Endometrium (tissue), 2 donors: ENCODE measurements at regions not wholly inside any gene's neighbourhood (a gene's known extent, or its start where the extent isn't known, plus 50 kb on each side); places are given as distances from the start of the nearest gene placed in this dataset.
A peak's percentile ranks its signal among the peaks of the same experiment; 100 is the strongest.

Source experiments
- FAIRE-seq: peaks from 2 replicates; lab custom pipeline; 2012; peaks lifted over from hg19 to GRCh38; lab: Jason Lieb, UNC
- donor health status: control.
- donor health status: control.

GRCh38 chr2:234247453-234248180 lies 197.1 kb downstream of the SPP2 start:
- FAIRE-seq, result no peak

GRCh38 chr2:234245945-234246344 lies 195.4 kb downstream of the SPP2 start:
- FAIRE-seq, result no peak

- no peak for FAIRE-seq
Measured at GRCh38 chr2:234243871-234244565, 193.5 kb downstream of the SPP2 start.

- no peak for FAIRE-seq
Measured at GRCh38 chr2:234242459-234242836, 191.9 kb downstream of the SPP2 start.

- no peak for FAIRE-seq
Measured at GRCh38 chr2:234241656-234242458, 191.4 kb downstream of the SPP2 start.

- no peak for FAIRE-seq
Measured at GRCh38 chr2:234240917-234241316, 190.4 kb downstream of the SPP2 start.

GRCh38 chr2:234235191-234235590 lies 184.7 kb downstream of the SPP2 start:
- no peak for FAIRE-seq

GRCh38 chr2:234231460-234231859 lies 181.0 kb downstream of the SPP2 start:
- no peak for FAIRE-seq

GRCh38 chr2:234219046-234219310 lies 168.5 kb downstream of the SPP2 start:
- FAIRE-seq, result no peak

GRCh38 chr2:234218266-234219045 lies 168.0 kb downstream of the SPP2 start:
- no peak for FAIRE-seq

GRCh38 chr2:234212534-234212933 lies 162.0 kb downstream of the SPP2 start:
- no peak for FAIRE-seq

GRCh38 chr2:234211797-234212196 lies 161.3 kb downstream of the SPP2 start:
- FAIRE-seq, result no peak

- FAIRE-seq, result no peak
Measured at GRCh38 chr2:234206738-234207137, 156.2 kb downstream of the SPP2 start.

- peak; percentile 77 for FAIRE-seq
Measured at GRCh38 chr2:234204480-234204879, 154.0 kb downstream of the SPP2 start.

- no peak for FAIRE-seq
Measured at GRCh38 chr2:234203135-234203984, 152.9 kb downstream of the SPP2 start.

- FAIRE-seq, result no peak
Measured at GRCh38 chr2:234202601-234203000, 152.1 kb downstream of the SPP2 start.

- no peak for FAIRE-seq
Measured at GRCh38 chr2:234199996-234200395, 149.5 kb downstream of the SPP2 start.

- no peak for FAIRE-seq
Measured at GRCh38 chr2:234198976-234199375, 148.5 kb downstream of the SPP2 start.

GRCh38 chr2:234195516-234195915 lies 145.0 kb downstream of the SPP2 start:
- no peak for FAIRE-seq

GRCh38 chr2:234193977-234194563 lies 143.6 kb downstream of the SPP2 start:
- FAIRE-seq, result no peak

GRCh38 chr2:234191819-234192407 lies 141.4 kb downstream of the SPP2 start:
- FAIRE-seq, result no peak
